Fibroblast of pulmonary artery (primary cell): ENCODE measurements at regions not wholly inside any gene's neighbourhood (a gene's known extent, or its start where the extent isn't known, plus 50 kb on each side); places are given as distances from the start of the nearest gene placed in this dataset.

Source experiments
- DNase-seq: peaks from one replicate; pipeline ENCODE4 v3.0.0-alpha.2; 2010; ENCODE audit warnings: low read depth
- H3K4me3 ChIP-seq: replicated peaks from 2 replicates; pipeline ENCODE4 v1.5.1; 2011; ENCODE audit warnings: low read depth, mild to moderate bottlenecking, control low read depth, low read length, moderate library complexity
- CTCF ChIP-seq: IDR thresholded peaks from 2 replicates; pipeline ENCODE4 v1.5.1; 2011; ENCODE audit warnings: mild to moderate bottlenecking, control low read depth, low read length, inconsistent platforms; ENCODE audit errors: missing control alignments

- no peak for TF ChIP-seq CTCF
- DNase-seq, result no peak
- H3K4me3 ChIP-seq, result no peak overlapping the region
Measured at GRCh38 chr14:61891810-61892209, 129.6 kb downstream of the SNAPC1 start.

GRCh38 chr14:61893371-61893940 is 131.2 kb downstream of the SNAPC1 start:
- no peak for DNase-seq
- no peak for TF ChIP-seq CTCF
- H3K4me3 ChIP-seq, result no peak overlapping the region

- DNase-seq, result peak; percentile 75
- peak; percentile 81 for TF ChIP-seq CTCF
- H3K4me3 ChIP-seq, result no peak overlapping the region
Measured at GRCh38 chr14:61894452-61895077, 132.3 kb downstream of the SNAPC1 start.

- TF ChIP-seq CTCF, result no peak
- no peak overlapping the region for H3K4me3 ChIP-seq
- DNase-seq, result no peak
Measured at GRCh38 chr14:61897300-61897699, 135.1 kb downstream of the SNAPC1 start.

- no peak overlapping the region for H3K4me3 ChIP-seq
- no peak for DNase-seq
- TF ChIP-seq CTCF, result no peak
Measured at GRCh38 chr14:61898568-61898967, 136.3 kb downstream of the SNAPC1 start.

- no peak for TF ChIP-seq CTCF
- no peak overlapping the region for H3K4me3 ChIP-seq
- DNase-seq, result no peak
Measured at GRCh38 chr14:61899497-61899896, 137.3 kb downstream of the SNAPC1 start.

GRCh38 chr14:61904946-61905345 is 142.7 kb downstream of the SNAPC1 start:
- no peak for DNase-seq
- TF ChIP-seq CTCF, result no peak
- H3K4me3 ChIP-seq, result no peak overlapping the region
